Osteocyte (in vitro differentiated cells): ENCODE measurements at regions not wholly inside any gene's neighbourhood (a gene's known extent, or its start where the extent isn't known, plus 50 kb on each side); places are given as distances from the start of the nearest gene placed in this dataset.

Source experiments
- DNase-seq: peaks from one replicate; pipeline ENCODE4 v3.0.0; 2021; ENCODE audit warnings: mixed read lengths; ENCODE audit not compliant: unreplicated experiment; ENCODE audit errors: extremely low spot score
- H3K27ac Mint-ChIP-seq: one replicate; pipeline ENCODE4 v1.8.0; 2021; ENCODE audit warnings: mild to moderate bottlenecking, mixed read lengths; ENCODE audit not compliant: unreplicated experiment
- H3K27me3 Mint-ChIP-seq: one replicate; pipeline ENCODE4 v1.8.0; 2021; ENCODE audit warnings: mixed read lengths; ENCODE audit not compliant: unreplicated experiment
- H3K36me3 Mint-ChIP-seq: one replicate; pipeline ENCODE4 v1.8.0; 2021; ENCODE audit warnings: mixed read lengths; ENCODE audit not compliant: unreplicated experiment
- H3K4me1 Mint-ChIP-seq: one replicate; pipeline ENCODE4 v1.8.0; 2021; ENCODE audit warnings: mixed read lengths; ENCODE audit not compliant: unreplicated experiment
- H3K4me3 Mint-ChIP-seq: one replicate; pipeline ENCODE4 v1.8.0; 2021; ENCODE audit warnings: mild to moderate bottlenecking, moderate library complexity, mixed read lengths; ENCODE audit not compliant: unreplicated experiment
- H3K9me3 Mint-ChIP-seq: one replicate; pipeline ENCODE4 v1.8.0; 2021; ENCODE audit warnings: mixed read lengths; ENCODE audit not compliant: unreplicated experiment
- TF ChIP-seq, protein P1 (sequence below): fragments of 200-600 bp; sonication (generic); IDR thresholded peaks from 2 replicates; pipeline ENCODE4 v1.5.0; 2021; ENCODE audit warnings: antibody characterized with exemption, mild to moderate bottlenecking, moderate library complexity

DNA sequence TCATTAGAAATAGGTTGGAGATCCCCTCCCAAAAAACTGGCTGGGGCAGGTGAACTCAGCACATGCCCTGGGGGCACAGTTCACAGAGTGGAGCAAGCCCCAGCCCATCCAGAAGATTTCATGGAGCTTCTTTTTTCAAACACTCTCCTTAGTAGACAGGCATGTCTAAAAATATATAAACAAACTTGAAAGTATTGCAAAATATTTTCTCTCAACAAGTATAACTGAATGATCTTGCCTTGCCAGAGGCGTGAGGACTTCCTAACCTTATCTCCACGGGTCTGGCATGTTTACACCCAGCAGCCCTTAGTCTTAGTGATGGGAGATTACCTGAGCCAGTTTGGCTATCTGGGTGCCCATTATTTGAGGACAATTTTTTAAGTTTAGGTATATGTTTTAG, 107.1 kb downstream of the QRSL1 start:
- Mint-ChIP-seq H3K9me3 (no peaks in the 10 kb centered on the region), H3K4me1 (no peaks in the 10 kb centered on the region), H3K4me3 (no peak overlapping the region), H3K27ac (no peak overlapping the region), H3K36me3 (no peaks in the 10 kb centered on the region), H3K27me3 (peaks cover 37% of the 10 kb centered on the region)
- TF ChIP-seq, protein P1, sequence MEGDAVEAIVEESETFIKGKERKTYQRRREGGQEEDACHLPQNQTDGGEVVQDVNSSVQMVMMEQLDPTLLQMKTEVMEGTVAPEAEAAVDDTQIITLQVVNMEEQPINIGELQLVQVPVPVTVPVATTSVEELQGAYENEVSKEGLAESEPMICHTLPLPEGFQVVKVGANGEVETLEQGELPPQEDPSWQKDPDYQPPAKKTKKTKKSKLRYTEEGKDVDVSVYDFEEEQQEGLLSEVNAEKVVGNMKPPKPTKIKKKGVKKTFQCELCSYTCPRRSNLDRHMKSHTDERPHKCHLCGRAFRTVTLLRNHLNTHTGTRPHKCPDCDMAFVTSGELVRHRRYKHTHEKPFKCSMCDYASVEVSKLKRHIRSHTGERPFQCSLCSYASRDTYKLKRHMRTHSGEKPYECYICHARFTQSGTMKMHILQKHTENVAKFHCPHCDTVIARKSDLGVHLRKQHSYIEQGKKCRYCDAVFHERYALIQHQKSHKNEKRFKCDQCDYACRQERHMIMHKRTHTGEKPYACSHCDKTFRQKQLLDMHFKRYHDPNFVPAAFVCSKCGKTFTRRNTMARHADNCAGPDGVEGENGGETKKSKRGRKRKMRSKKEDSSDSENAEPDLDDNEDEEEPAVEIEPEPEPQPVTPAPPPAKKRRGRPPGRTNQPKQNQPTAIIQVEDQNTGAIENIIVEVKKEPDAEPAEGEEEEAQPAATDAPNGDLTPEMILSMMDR: no peak
- no peak for DNase-seq

DNA sequence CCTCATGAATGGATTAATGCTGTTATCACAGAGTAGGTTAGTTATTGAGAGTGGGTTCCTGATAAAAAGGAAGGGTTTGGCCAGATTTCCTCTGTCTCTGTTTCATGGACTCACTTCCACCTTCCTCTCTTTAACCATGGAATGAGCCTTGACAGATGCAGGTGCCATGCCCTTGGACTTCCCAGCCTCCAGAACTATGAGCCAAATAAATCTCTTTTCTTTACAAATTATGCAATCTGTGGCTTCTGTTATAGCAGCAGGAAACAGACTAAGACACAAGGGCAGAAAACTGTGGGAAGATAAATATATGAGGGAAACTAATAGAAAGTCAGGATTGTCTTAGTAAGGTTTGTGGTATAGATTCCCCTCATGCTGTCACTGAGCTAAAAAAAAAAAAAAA, 106.5 kb downstream of the QRSL1 start:
- TF ChIP-seq, protein P1: no peak

DNA sequence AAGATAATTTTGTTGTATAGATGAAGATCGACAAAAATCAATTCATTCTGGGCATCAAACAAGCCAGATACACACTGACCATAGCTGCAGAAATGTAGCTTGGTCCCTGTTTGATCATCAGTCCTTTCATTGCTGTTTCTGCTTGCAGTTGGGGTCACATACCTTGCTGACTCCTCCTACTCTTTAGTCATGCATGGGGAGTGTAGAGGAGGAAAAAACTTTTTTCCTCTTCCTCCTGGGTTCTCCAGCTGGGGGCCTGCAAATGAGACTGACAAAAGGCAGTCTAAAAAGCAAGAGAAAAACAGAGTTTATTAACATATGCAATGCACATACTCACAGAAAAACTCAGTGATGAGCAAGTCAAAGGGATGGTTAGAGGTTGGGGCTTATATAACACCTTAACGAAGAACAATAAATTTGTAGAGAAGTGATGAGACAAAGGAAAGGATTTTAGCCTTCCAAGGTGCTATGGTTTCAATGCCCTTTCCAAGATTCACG, 105.8 kb downstream of the QRSL1 start:
- H3K27ac Mint-ChIP-seq: no peak overlapping the region
- H3K27me3 Mint-ChIP-seq: peaks cover 41% of the 10 kb centered on the region
- no peak overlapping the region for H3K4me3 Mint-ChIP-seq
- no peaks in the 10 kb centered on the region for H3K4me1 Mint-ChIP-seq
- H3K36me3 Mint-ChIP-seq: no peaks in the 10 kb centered on the region
- TF ChIP-seq, protein P1: no peak
- H3K9me3 Mint-ChIP-seq: no peaks in the 10 kb centered on the region
- no peak for DNase-seq

More for the DNA sequence above, 106.5 kb downstream of the QRSL1 start:
- no peaks in the 10 kb centered on the region for H3K36me3 Mint-ChIP-seq
- H3K27me3 Mint-ChIP-seq: peaks cover 41% of the 10 kb centered on the region
- no peaks in the 10 kb centered on the region for H3K9me3 Mint-ChIP-seq
- H3K4me3 Mint-ChIP-seq: no peak overlapping the region
- no peaks in the 10 kb centered on the region for H3K4me1 Mint-ChIP-seq
- H3K27ac Mint-ChIP-seq: no peak overlapping the region
- no peak for DNase-seq

DNA sequence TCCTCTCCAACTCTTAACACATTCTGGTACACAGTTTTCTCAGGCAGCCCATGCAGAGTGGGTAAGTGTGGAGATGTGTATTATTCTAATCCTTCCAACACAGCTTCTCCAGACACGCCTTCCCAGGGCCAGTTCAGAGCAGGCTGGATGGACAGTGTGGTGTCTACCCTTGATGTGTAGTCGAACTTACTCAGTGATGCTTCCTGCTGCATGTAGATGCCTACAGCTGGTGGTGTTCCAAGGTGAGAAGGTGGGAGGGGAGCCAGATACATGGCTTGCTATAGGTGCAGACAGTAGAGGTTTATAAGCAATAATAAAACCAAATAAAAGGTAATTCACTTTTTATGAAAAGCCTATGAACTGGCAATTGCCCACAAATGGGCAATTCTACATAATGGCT, 104.0 kb downstream of the QRSL1 start:
- no peak for DNase-seq
- H3K27me3 Mint-ChIP-seq: peaks cover 42% of the 10 kb centered on the region
- H3K4me1 Mint-ChIP-seq: no peaks in the 10 kb centered on the region
- no peaks in the 10 kb centered on the region for H3K9me3 Mint-ChIP-seq
- TF ChIP-seq, protein P1: no peak
- no peak overlapping the region for H3K27ac Mint-ChIP-seq
- no peaks in the 10 kb centered on the region for H3K36me3 Mint-ChIP-seq
- no peak overlapping the region for H3K4me3 Mint-ChIP-seq

DNA sequence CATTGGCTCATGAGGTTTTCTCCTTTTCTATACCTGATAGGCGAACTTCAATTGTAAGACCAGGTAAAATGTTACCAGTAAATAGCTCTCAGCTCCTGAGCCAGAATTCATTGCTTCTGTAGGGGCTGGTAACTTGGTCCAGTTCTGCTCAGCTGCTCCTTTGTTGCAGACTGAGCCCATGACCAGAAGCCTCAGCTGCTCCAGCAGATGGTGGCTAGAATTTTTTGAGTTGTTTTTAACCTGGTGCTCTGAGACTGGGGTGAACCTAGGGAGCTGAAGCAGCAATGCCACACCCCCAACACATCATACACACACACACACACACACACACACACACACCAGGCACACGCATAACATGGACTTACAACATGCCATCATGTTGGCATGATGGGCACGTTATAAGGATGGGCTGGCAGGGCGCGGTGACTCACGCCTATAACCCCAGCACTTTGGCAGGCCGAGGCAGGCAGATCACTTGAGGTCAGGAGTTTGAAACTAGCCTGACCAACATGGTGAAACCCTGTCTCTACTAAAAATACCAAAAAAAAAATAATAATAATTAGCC, 103.1 kb downstream of the QRSL1 start:
- no peaks in the 10 kb centered on the region for H3K36me3 Mint-ChIP-seq
- DNase-seq: no peak
- H3K27ac Mint-ChIP-seq: no peak overlapping the region
- H3K4me1 Mint-ChIP-seq: peaks cover 4% of the 10 kb centered on the region
- H3K27me3 Mint-ChIP-seq: peaks cover 37% of the 10 kb centered on the region
- TF ChIP-seq, protein P1: no peak
- H3K4me3 Mint-ChIP-seq: no peak overlapping the region
- no peaks in the 10 kb centered on the region for H3K9me3 Mint-ChIP-seq
